K562 (cell line): ENCODE measurements at regions not wholly inside any gene's neighbourhood (a gene's known extent, or its start where the extent isn't known, plus 50 kb on each side); places are given as distances from the start of the nearest gene placed in this dataset.

ENCODE experiments used
- ATAC-seq: fragments of 200-7000 bp; cut with Tn5 transposase; 3 replicates; pipeline ENCODE4 v1.9.1; 2020; ENCODE audit warnings: moderate library complexity
- BruUV-seq: library from RNA; stranded (reverse); fragments of 400-500 nt; replicated peaks from 2 replicates; lab custom pipeline; 2021; lab: Mats Ljungman, UMichigan
- CTCF ChIA-PET: fragments of 300-600 bp; formaldehyde crosslinking; extraction: SDS; loops from one replicate; lab custom pipeline; 2021; ENCODE audit warnings: low intra/inter-chr PET ratio; lab: Yijun Ruan, JAX
- POLR2A ChIA-PET: fragments of 300-600, 350-650 bp; sonication (Branson Sonifier 250); formaldehyde crosslinking; extraction: SDS; loops from one replicate; lab custom pipeline; 2021; ENCODE audit warnings: antibody characterized with exemption, inconsistent platforms; lab: Yijun Ruan, JAX
- DNase-seq, 4 experiments: peaks; one replicate each; pipeline versions ENCODE4 v3.0.0 to v3.0.0-alpha.2; 2011 to 2018; ENCODE audit warnings: low spot score in 3 of 4, mixed read lengths in 3 of 4; ENCODE audit errors: extremely low read depth in 1 of 4
- FAIRE-seq: peaks from 2 replicates; lab custom pipeline; 2011; peaks lifted over from hg19 to GRCh38; lab: Jason Lieb, UNC
- H2AFZ ChIP-seq: 2 replicates; pipeline ENCODE4 v1.6.0; 2011; ENCODE audit warnings: low read depth, low read length, control low read depth, inconsistent platforms
- H3K27ac ChIP-seq: fragments of 200-600 bp; 3 replicates; pipeline ENCODE4 v1.8.0; 2011; ENCODE audit warnings: low read depth, mild to moderate bottlenecking, control low read depth, inconsistent platforms, low read length, moderate library complexity, mixed read lengths; ENCODE audit errors: extremely low read depth
- H3K27me3 ChIP-seq, 2 experiments: fragments of 300-600 bp in 1 of 2; 2 replicates in 1 of 2; 3 replicates in 1 of 2; pipeline versions ENCODE4 v1.6.0 to v1.8.0; 2011; ENCODE audit warnings: inconsistent platforms in 2 of 2, low read length in 2 of 2, mild to moderate bottlenecking in 1 of 2, mixed read lengths in 1 of 2, moderate library complexity in 1 of 2; ENCODE audit not compliant: control insufficient read depth in 2 of 2, insufficient read depth in 2 of 2
- H3K36me3 ChIP-seq: fragments of 300-600 bp; 3 replicates; pipeline ENCODE4 v1.8.0; 2011; ENCODE audit warnings: mild to moderate bottlenecking, low read length, inconsistent platforms; ENCODE audit not compliant: control insufficient read depth, insufficient read depth
- H3K4me1 ChIP-seq, 2 experiments: fragments of 200-600 bp in 1 of 2; replicated peaks in 1 of 2; 2 replicates in 1 of 2; 3 replicates in 1 of 2; pipeline versions ENCODE4 v1.5.1 to v1.8.0; 2011; ENCODE audit warnings: inconsistent platforms in 2 of 2, low read length in 2 of 2, mild to moderate bottlenecking in 1 of 2, mixed read lengths in 1 of 2, moderate library complexity in 1 of 2; ENCODE audit not compliant: control insufficient read depth in 2 of 2, insufficient read depth in 2 of 2
- H3K4me2 ChIP-seq: 2 replicates; pipeline ENCODE4 v1.6.1; 2011; ENCODE audit warnings: low read length, control low read depth, inconsistent platforms, mixed read lengths; ENCODE audit not compliant: insufficient read depth
- H3K4me3 ChIP-seq: fragments of 200-600 bp; sonication (generic), shearing (Covaris generic); 2 replicates; pipeline ENCODE4 v1.5.1; 2016; ENCODE audit warnings: control low read depth, inconsistent platforms
- H3K79me2 ChIP-seq: fragments of 200-600 bp; 3 replicates; pipeline ENCODE4 v1.8.0; 2011; ENCODE audit warnings: low read length, inconsistent platforms; ENCODE audit not compliant: control insufficient read depth, insufficient read depth
- H3K9ac ChIP-seq, 2 experiments: 2 replicates each; pipeline versions ENCODE4 v1.6.0 to v1.6.1; 2011; ENCODE audit warnings: low read depth in 2 of 2, low read length in 2 of 2, control low read depth in 1 of 2, inconsistent platforms in 1 of 2, mild to moderate bottlenecking in 1 of 2, mixed read lengths in 1 of 2; ENCODE audit not compliant: insufficient read depth in 1 of 2
- H3K9me1 ChIP-seq: one replicate; pipeline ENCODE4 v1.6.0; 2011; ENCODE audit warnings: inconsistent platforms, mild to moderate bottlenecking, low read length, moderate library complexity; ENCODE audit not compliant: control insufficient read depth, insufficient read depth
- H3K9me3 ChIP-seq: replicated peaks from 2 replicates; pipeline ENCODE4 v1.5.1; 2011; ENCODE audit warnings: low read depth, low read length, inconsistent platforms; ENCODE audit not compliant: control insufficient read depth, insufficient read depth
- H4K20me1 ChIP-seq: replicated peaks from 2 replicates; pipeline ENCODE4 v1.6.1; 2011; ENCODE audit warnings: low read length, inconsistent platforms, mixed read lengths; ENCODE audit not compliant: control insufficient read depth, insufficient read depth
- CBFA2T3 ChIP-seq: fragments of 450-650 bp; IDR thresholded peaks from 2 replicates; pipeline ENCODE4 v1.6.1; 2017
- CREM ChIP-seq: IDR thresholded peaks from 2 replicates; pipeline ENCODE4 v1.6.1; 2014; ENCODE audit warnings: antibody characterized with exemption, low read depth
- ZNF217 ChIP-seq: sonication (generic); formaldehyde crosslinking; IDR thresholded peaks from 2 replicates; pipeline ENCODE4 v1.8.0; 2022; ENCODE audit warnings: mild to moderate bottlenecking, missing genetic modification reagents
- ZNF444 ChIP-seq: fragments of 250-450 bp; sonication (Bioruptor Pico); IDR thresholded peaks from 2 replicates; pipeline ENCODE4 v1.4.0; 2020; ENCODE audit warnings: mild to moderate bottlenecking, moderate library complexity
- WGBS: fragments of 100-300 bp; shearing (Covaris generic); methylation state at CpG from one replicate; pipeline ENCODE4 v1.1.6; 2016; ENCODE audit warnings: low coverage, mixed read lengths; ENCODE audit not compliant: insufficient coverage; ENCODE audit errors: missing lambda C conversion rate; 5-methylcytosine and 5-hydroxymethylcytosine counted together
- in situ Hi-C: fragments of 300-500 bp; cut with MboI; formaldehyde crosslinking; loops from 4 replicates; pipeline ENCODE4 v1.15.0; 2018; ENCODE audit warnings: inconsistent platforms, mixed read lengths
- intact Hi-C: fragments of 100-400 bp; cut with micrococcal nuclease; formaldehyde crosslinking; loops from 2 replicates; pipeline ENCODE4 v1.14.2; 2022
- TF ChIP-seq, protein P1 (sequence below): fragments of 250-450 bp; sonication (Bioruptor Pico); IDR thresholded peaks from 2 replicates; pipeline ENCODE4 v1.6.1; 2021; ENCODE audit warnings: mild to moderate bottlenecking
- TF ChIP-seq, protein P2 (sequence below): sonication (generic); formaldehyde crosslinking; IDR thresholded peaks from 2 replicates; pipeline ENCODE4 v1.8.1; 2022; ENCODE audit warnings: missing genetic modification reagents

DNA sequence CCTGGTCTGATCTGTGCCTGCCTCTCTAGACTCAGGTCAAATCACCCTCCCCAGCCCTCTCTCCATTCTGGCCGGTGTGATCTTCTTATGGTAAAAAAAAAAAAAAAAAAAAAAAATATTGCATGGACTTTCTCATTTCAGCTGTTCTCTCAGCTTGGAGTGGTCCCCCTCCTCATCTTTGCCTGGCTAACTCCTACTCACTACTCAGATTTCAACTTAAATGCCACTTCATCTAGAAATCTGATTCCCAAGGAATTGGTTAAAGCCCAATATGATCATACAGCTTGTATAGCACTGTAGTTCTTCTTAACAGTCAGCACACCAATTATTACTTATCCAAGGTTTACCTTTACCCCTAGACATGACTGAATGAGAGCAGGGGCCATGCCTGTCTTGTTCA, 105.9 kb upstream of the CARMIL1 start:
- H3K9me3 ChIP-seq = no peaks in the 10 kb centered on the region
- H3K9ac ChIP-seq = no peak overlapping the region
- intact Hi-C loops (no loop called here), in situ Hi-C loops (no loop called here)
- H2AFZ ChIP-seq = no peak overlapping the region
- no peaks in the 10 kb centered on the region for H4K20me1 ChIP-seq
- ATAC-seq (no peak), FAIRE-seq (no peak), DNase-seq (no peak)
- H3K27me3 ChIP-seq = no peaks in the 10 kb centered on the region; a peak in 1 of 5 replicates
- CTCF ChIA-PET = no interaction called here
- H3K9me1 ChIP-seq = no peaks in the 10 kb centered on the region
- TF ChIP-seq CBFA2T3 (no peak), ZNF217 (no peak), CREM (no peak), ZNF444 (CRISPR knock-in tag) (no peak)
- TF ChIP-seq, protein P1, sequence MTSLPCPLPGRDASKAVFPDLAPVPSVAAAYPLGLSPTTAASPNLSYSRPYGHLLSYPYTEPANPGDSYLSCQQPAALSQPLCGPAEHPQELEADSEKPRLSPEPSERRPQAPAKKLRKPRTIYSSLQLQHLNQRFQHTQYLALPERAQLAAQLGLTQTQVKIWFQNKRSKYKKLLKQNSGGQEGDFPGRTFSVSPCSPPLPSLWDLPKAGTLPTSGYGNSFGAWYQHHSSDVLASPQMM (CRISPR knock-in tag) = no peak
- TF ChIP-seq, protein P2, sequence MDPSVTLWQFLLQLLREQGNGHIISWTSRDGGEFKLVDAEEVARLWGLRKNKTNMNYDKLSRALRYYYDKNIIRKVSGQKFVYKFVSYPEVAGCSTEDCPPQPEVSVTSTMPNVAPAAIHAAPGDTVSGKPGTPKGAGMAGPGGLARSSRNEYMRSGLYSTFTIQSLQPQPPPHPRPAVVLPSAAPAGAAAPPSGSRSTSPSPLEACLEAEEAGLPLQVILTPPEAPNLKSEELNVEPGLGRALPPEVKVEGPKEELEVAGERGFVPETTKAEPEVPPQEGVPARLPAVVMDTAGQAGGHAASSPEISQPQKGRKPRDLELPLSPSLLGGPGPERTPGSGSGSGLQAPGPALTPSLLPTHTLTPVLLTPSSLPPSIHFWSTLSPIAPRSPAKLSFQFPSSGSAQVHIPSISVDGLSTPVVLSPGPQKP (CRISPR knock-in tag) = no peak
- POLR2A ChIA-PET = no interaction called here
- H3K36me3 ChIP-seq = no peaks in the 10 kb centered on the region
- no peak overlapping the region for H3K4me2 ChIP-seq
- no peak overlapping the region for H3K4me3 ChIP-seq
- H3K4me1 ChIP-seq = no peaks in the 10 kb centered on the region
- no peak overlapping the region for H3K27ac ChIP-seq
- H3K79me2 ChIP-seq = no peaks in the 10 kb centered on the region
- no TSS peak for BruUV-seq
- WGBS = 20% methylated on average over 1 of the region's 1 CpG
